MM.1S (cell line): ENCODE measurements at regions not wholly inside any gene's neighbourhood (a gene's known extent, or its start where the extent isn't known, plus 50 kb on each side); places are given as distances from the start of the nearest gene placed in this dataset.

ENCODE experiments used
- DNase-seq: peaks from one replicate; pipeline ENCODE4 v3.0.0-alpha.2; 2015
- H2AFZ ChIP-seq: fragments of 300-600 bp; sonication (generic); 2 replicates; pipeline ENCODE4 v1.6.0; 2016; ENCODE audit warnings: antibody characterized with exemption, low read length
- H3F3A ChIP-seq: fragments of 300-600 bp; sonication (generic); 2 replicates; pipeline ENCODE4 v1.6.1; 2016; ENCODE audit warnings: mild to moderate bottlenecking, antibody characterized with exemption, low read length, moderate library complexity, mixed read lengths; ENCODE audit not compliant: insufficient read depth
- H3K27ac ChIP-seq: fragments of 300-600 bp; sonication (generic); 2 replicates; pipeline ENCODE4 v1.5.1; 2016; ENCODE audit warnings: mild to moderate bottlenecking, low read length
- H3K27me3 ChIP-seq: fragments of 300-600 bp; sonication (generic); replicated peaks from 2 replicates; pipeline ENCODE4 v1.6.0; 2016; ENCODE audit warnings: low read length; ENCODE audit not compliant: insufficient read depth
- H3K36me3 ChIP-seq: fragments of 300-600 bp; sonication (generic); replicated peaks from 2 replicates; pipeline ENCODE4 v1.6.1; 2016; ENCODE audit warnings: mild to moderate bottlenecking, low read length, mixed read lengths; ENCODE audit not compliant: insufficient read depth
- H3K4me1 ChIP-seq: fragments of 300-600 bp; sonication (generic); 2 replicates; pipeline ENCODE4 v1.6.1; 2016; ENCODE audit warnings: low read length, mixed read lengths
- H3K4me2 ChIP-seq: fragments of 300-600 bp; sonication (generic); 2 replicates; pipeline ENCODE4 v1.6.0; 2016; ENCODE audit warnings: low read depth, low read length
- H3K4me3 ChIP-seq: fragments of 300-600 bp; sonication (generic); 2 replicates; pipeline ENCODE4 v1.5.1; 2016; ENCODE audit warnings: low read length, mixed read lengths
- H3K79me2 ChIP-seq: fragments of 300-600 bp; sonication (generic); 2 replicates; pipeline ENCODE4 v1.6.1; 2016; ENCODE audit warnings: mixed run types, low read length, mixed read lengths
- H3K9ac ChIP-seq: fragments of 300-600 bp; sonication (generic); 2 replicates; pipeline ENCODE4 v1.6.1; 2016; ENCODE audit warnings: low read length, mixed read lengths
- H3K9me2 ChIP-seq: fragments of 300-600 bp; sonication (generic); replicated peaks from 2 replicates; pipeline ENCODE4 v1.6.1; 2016; ENCODE audit warnings: mild to moderate bottlenecking, low read length, mixed read lengths; ENCODE audit not compliant: insufficient read depth
- H3K9me3 ChIP-seq: fragments of 300-600 bp; sonication (generic); replicated peaks from 2 replicates; pipeline ENCODE4 v1.6.1; 2016; ENCODE audit warnings: mild to moderate bottlenecking, low read length, mixed read lengths; ENCODE audit not compliant: insufficient read depth
- H4K20me1 ChIP-seq: fragments of 300-600 bp; sonication (generic); 2 replicates; pipeline ENCODE4 v1.6.1; 2016; ENCODE audit warnings: mild to moderate bottlenecking, low read length, moderate library complexity, mixed read lengths; ENCODE audit not compliant: insufficient read depth
- EZH2 ChIP-seq: fragments of 300-600 bp; sonication (generic); optimal IDR thresholded peaks from 2 replicates; pipeline ENCODE3; 2017; ENCODE audit warnings: low read depth, mild to moderate bottlenecking, antibody characterized with exemption, low read length, mixed read lengths
- EZH2phosphoT487 ChIP-seq: fragments of 300-600 bp; sonication (generic); IDR thresholded peaks from 2 replicates; pipeline ENCODE4 v1.6.1; 2018; ENCODE audit warnings: antibody characterized with exemption, low read length
- TF ChIP-seq, protein P1 (sequence below): fragments of 300-600 bp; sonication (generic); IDR thresholded peaks from 2 replicates; pipeline ENCODE4 v1.5.1; 2016; ENCODE audit warnings: antibody characterized with exemption, low read length, mixed read lengths

DNA sequence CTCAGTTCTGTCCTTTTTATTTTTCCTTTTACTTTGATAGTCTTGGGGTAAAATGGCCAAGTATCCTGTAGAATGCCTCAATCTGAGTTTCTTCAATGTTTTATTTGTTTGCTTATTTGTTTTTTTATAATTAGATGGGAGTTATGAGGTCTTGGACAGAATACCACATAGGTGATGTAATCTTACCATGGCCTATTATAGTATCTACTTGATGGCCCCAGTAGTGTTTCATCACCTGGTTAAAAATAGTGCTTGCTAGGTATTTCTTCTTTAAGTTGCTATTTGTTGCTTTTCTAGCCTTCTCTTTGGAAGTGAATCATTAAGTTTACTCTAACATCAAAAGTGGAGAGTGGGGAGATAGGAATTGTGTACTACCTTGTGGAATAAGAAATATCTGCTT lies 1020.0 kb upstream of the KCND2 start:
- no peak overlapping the region for H3K4me3 ChIP-seq
- H3K27me3 ChIP-seq: no peaks in the 10 kb centered on the region
- H3K36me3 ChIP-seq: no peaks in the 10 kb centered on the region
- no peaks in the 10 kb centered on the region for H4K20me1 ChIP-seq
- H3K4me1 ChIP-seq: peaks cover 12% of the 10 kb centered on the region
- TF ChIP-seq EZH2phosphoT487: no peak
- no peak for TF ChIP-seq EZH2
- TF ChIP-seq, protein P1, sequence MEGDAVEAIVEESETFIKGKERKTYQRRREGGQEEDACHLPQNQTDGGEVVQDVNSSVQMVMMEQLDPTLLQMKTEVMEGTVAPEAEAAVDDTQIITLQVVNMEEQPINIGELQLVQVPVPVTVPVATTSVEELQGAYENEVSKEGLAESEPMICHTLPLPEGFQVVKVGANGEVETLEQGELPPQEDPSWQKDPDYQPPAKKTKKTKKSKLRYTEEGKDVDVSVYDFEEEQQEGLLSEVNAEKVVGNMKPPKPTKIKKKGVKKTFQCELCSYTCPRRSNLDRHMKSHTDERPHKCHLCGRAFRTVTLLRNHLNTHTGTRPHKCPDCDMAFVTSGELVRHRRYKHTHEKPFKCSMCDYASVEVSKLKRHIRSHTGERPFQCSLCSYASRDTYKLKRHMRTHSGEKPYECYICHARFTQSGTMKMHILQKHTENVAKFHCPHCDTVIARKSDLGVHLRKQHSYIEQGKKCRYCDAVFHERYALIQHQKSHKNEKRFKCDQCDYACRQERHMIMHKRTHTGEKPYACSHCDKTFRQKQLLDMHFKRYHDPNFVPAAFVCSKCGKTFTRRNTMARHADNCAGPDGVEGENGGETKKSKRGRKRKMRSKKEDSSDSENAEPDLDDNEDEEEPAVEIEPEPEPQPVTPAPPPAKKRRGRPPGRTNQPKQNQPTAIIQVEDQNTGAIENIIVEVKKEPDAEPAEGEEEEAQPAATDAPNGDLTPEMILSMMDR: no peak
- DNase-seq: peak; percentile 27
- H3K9me2 ChIP-seq: no peaks in the 10 kb centered on the region
- H3K9me3 ChIP-seq: no peaks in the 10 kb centered on the region
- no peaks in the 10 kb centered on the region for H3K79me2 ChIP-seq
- no peak overlapping the region for H3K27ac ChIP-seq
- no peak overlapping the region for H3K9ac ChIP-seq
- no peak overlapping the region for H2AFZ ChIP-seq
- H3K4me2 ChIP-seq: peak overlapping the region; percentile 5; the same call in 1 of the 2 replicates
- H3F3A ChIP-seq: no peaks in the 10 kb centered on the region

DNA sequence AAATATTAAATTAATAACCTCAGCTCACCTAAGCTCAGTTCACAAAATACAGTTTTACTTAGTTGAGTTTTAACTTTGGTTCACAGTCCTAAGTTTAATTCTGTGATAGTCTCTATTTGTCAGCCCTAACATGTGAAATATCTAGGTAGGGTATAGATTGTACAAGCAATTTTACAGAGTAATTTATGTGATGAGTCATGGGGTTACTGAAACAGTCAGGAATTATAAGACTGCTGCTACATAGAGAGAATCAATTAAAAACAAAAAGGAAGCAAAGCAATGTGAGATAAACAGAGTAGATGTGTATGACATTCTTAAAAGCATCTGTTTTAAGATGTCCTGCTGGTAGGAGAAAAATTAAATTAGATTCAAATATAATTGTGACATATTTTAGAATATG lies 1018.2 kb upstream of the KCND2 start:
- no peak for DNase-seq
- Histone ChIP-seq H4K20me1 (no peaks in the 10 kb centered on the region), H3K4me1 (peaks cover 12% of the 10 kb centered on the region), H3K79me2 (no peaks in the 10 kb centered on the region), H3K9me3 (no peaks in the 10 kb centered on the region), H3K4me3 (no peak overlapping the region), H2AFZ (no peak overlapping the region), H3K4me2 (no peak overlapping the region), H3K9ac (no peak overlapping the region), H3K27me3 (no peaks in the 10 kb centered on the region), H3K27ac (no peak overlapping the region), H3K36me3 (no peaks in the 10 kb centered on the region), H3K9me2 (no peaks in the 10 kb centered on the region), H3F3A (no peaks in the 10 kb centered on the region)
- TF ChIP-seq EZH2phosphoT487 (no peak), EZH2 (no peak)
- TF ChIP-seq, protein P1: no peak

DNA sequence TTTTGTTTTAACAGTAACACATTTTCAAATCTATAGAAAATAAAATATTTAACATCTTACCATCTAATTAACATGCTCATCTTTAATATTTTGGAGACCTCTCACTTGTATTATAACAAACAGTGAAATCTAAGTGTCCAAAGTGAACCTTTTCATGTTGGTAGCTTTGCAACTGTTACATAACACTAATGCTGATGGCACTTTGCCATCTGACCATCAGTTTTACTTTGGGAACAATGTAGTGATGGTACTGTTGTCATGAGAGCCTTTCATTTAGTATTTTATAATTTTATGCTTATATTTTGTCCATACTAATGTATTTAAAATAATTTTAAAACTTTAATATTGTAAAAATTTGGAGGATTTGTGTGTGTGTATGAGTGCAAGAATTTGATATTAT lies 1017.0 kb upstream of the KCND2 start:
- Histone ChIP-seq H3K36me3 (no peaks in the 10 kb centered on the region), H3K9ac (no peak overlapping the region), H3K4me3 (no peak overlapping the region), H3K9me3 (no peaks in the 10 kb centered on the region), H3K4me1 (peaks cover 12% of the 10 kb centered on the region), H3K27me3 (no peaks in the 10 kb centered on the region), H3K27ac (no peak overlapping the region), H4K20me1 (no peaks in the 10 kb centered on the region), H3K79me2 (no peaks in the 10 kb centered on the region), H3K9me2 (no peaks in the 10 kb centered on the region), H3F3A (no peaks in the 10 kb centered on the region), H3K4me2 (no peak overlapping the region), H2AFZ (no peak overlapping the region)
- no peak for DNase-seq
- TF ChIP-seq EZH2phosphoT487 (no peak), EZH2 (no peak)
- TF ChIP-seq, protein P1: no peak
